NCI-H748 (cell line): ENCODE measurements at regions not wholly inside any gene's neighbourhood (a gene's known extent, or its start where the extent isn't known, plus 50 kb on each side); places are given as distances from the start of the nearest gene placed in this dataset.

Experiments used
- DNase-seq: peaks from one replicate; lab custom pipeline; 2025; ENCODE audit not compliant: unreplicated experiment; lab: John Stamatoyannopoulos, UW

GRCh38 chr17:51540151-51540550 is 279.8 kb downstream of the UTP18 start:
- DNase-seq = peak; percentile 25

GRCh38 chr17:51541215-51541614 is 280.9 kb downstream of the UTP18 start:
- DNase-seq = no peak

- DNase-seq = no peak
Observed at GRCh38 chr17:51546114-51546513, 285.8 kb downstream of the UTP18 start.

- DNase-seq = no peak
Observed at GRCh38 chr17:51548125-51548524, 287.8 kb downstream of the UTP18 start.

- no peak for DNase-seq
Observed at GRCh38 chr17:51555153-51555552, 294.8 kb downstream of the UTP18 start.

GRCh38 chr17:51559778-51560177 is 299.4 kb downstream of the UTP18 start:
- DNase-seq = no peak

GRCh38 chr17:51560398-51560797 is 300.1 kb downstream of the UTP18 start:
- no peak for DNase-seq

- DNase-seq = no peak
Observed at GRCh38 chr17:51563961-51564360, 303.6 kb downstream of the UTP18 start.

- DNase-seq = no peak
Observed at GRCh38 chr17:51572115-51572514, 311.8 kb downstream of the UTP18 start.
